HL-60 (cell line): ENCODE measurements at regions not wholly inside any gene's neighbourhood (a gene's known extent, or its start where the extent isn't known, plus 50 kb on each side); places are given as distances from the start of the nearest gene placed in this dataset.

Source experiments
- CTCF ChIP-seq: IDR thresholded peaks from one replicate; pipeline ENCODE4 v1.5.1; 2011; ENCODE audit warnings: low read length, control low read depth, inconsistent platforms; ENCODE audit not compliant: insufficient read depth
- TF ChIP-seq, protein P1 (sequence below): IDR thresholded peaks from 2 replicates; pipeline ENCODE4 v1.6.1; 2012; ENCODE audit warnings: low read depth; ENCODE audit not compliant: insufficient replicate concordance

GRCh38 chr3:94990952-94991705 lies 928.3 kb downstream of the NSUN3 start:
- no peak for TF ChIP-seq CTCF
- TF ChIP-seq, protein P1, sequence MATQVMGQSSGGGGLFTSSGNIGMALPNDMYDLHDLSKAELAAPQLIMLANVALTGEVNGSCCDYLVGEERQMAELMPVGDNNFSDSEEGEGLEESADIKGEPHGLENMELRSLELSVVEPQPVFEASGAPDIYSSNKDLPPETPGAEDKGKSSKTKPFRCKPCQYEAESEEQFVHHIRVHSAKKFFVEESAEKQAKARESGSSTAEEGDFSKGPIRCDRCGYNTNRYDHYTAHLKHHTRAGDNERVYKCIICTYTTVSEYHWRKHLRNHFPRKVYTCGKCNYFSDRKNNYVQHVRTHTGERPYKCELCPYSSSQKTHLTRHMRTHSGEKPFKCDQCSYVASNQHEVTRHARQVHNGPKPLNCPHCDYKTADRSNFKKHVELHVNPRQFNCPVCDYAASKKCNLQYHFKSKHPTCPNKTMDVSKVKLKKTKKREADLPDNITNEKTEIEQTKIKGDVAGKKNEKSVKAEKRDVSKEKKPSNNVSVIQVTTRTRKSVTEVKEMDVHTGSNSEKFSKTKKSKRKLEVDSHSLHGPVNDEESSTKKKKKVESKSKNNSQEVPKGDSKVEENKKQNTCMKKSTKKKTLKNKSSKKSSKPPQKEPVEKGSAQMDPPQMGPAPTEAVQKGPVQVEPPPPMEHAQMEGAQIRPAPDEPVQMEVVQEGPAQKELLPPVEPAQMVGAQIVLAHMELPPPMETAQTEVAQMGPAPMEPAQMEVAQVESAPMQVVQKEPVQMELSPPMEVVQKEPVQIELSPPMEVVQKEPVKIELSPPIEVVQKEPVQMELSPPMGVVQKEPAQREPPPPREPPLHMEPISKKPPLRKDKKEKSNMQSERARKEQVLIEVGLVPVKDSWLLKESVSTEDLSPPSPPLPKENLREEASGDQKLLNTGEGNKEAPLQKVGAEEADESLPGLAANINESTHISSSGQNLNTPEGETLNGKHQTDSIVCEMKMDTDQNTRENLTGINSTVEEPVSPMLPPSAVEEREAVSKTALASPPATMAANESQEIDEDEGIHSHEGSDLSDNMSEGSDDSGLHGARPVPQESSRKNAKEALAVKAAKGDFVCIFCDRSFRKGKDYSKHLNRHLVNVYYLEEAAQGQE, result no peak
